Adrenal gland (tissue), 5 donors: ENCODE measurements at regions not wholly inside any gene's neighbourhood (a gene's known extent, or its start where the extent isn't known, plus 50 kb on each side); places are given as distances from the start of the nearest gene placed in this dataset.

ENCODE experiments used
- POLR2A ChIP-seq, 2 donors: fragments of 450-650 bp; IDR thresholded peaks; one replicate each; pipeline ENCODE4 v1.6.1; 2017; ENCODE audit warnings: antibody characterized with exemption in 2 of 2, mild to moderate bottlenecking in 2 of 2, moderate library complexity in 1 of 2
- TF ChIP-seq, protein P1 (sequence below), 6 experiments: fragments of 450-650 bp in 4 of 6; fragments of 200-600 bp in 2 of 6; sonication (generic) in 1 of 6; IDR thresholded peaks; 1 replicate in 5 of 6; 2 replicates in 1 of 6; pipeline versions ENCODE4 v1.5.1 to v1.8.0; 2016 to 2021; ENCODE audit warnings: antibody characterized with exemption in 6 of 6, mild to moderate bottlenecking in 2 of 6, moderate library complexity in 1 of 6
- donor health status: DM: no; HTN: no; CAD: no.

DNA sequence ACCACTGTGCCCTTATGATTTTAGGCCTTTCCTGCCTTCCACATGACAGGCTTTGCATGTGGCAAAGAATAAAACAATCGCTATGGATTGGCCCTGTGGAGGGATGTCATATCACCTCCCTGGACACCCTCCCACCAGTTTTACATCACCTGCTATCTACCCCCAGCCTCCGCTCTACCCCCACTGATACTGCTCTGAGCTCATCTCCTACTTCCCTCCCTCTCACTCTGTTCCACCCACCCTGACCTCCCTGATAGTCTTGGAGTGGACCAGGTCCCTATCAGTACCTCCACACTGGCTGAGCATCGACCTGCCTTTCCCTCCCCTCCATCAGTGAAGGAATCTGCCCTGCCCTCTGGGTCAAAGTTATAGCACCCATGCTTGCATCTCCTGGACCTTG is 91.8 kb upstream of the FOXN3 start:
- TF ChIP-seq, protein P1, sequence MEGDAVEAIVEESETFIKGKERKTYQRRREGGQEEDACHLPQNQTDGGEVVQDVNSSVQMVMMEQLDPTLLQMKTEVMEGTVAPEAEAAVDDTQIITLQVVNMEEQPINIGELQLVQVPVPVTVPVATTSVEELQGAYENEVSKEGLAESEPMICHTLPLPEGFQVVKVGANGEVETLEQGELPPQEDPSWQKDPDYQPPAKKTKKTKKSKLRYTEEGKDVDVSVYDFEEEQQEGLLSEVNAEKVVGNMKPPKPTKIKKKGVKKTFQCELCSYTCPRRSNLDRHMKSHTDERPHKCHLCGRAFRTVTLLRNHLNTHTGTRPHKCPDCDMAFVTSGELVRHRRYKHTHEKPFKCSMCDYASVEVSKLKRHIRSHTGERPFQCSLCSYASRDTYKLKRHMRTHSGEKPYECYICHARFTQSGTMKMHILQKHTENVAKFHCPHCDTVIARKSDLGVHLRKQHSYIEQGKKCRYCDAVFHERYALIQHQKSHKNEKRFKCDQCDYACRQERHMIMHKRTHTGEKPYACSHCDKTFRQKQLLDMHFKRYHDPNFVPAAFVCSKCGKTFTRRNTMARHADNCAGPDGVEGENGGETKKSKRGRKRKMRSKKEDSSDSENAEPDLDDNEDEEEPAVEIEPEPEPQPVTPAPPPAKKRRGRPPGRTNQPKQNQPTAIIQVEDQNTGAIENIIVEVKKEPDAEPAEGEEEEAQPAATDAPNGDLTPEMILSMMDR (IDR thresholded peaks at IDR 0.05), result no peak
- no peak for TF ChIP-seq POLR2A (IDR thresholded peaks at IDR 0.05)
